BE2C (cell line): ENCODE measurements at regions not wholly inside any gene's neighbourhood (a gene's known extent, or its start where the extent isn't known, plus 50 kb on each side); places are given as distances from the start of the nearest gene placed in this dataset.

Experiments used
- DNase-seq: peaks from one replicate; pipeline ENCODE4 v3.0.0-alpha.2; 2020
- H3K27me3 ChIP-seq: fragments of 250-450 bp; sonication (Bioruptor Pico); 2 replicates; pipeline ENCODE4 v1.5.1; 2020; ENCODE audit warnings: mild to moderate bottlenecking
- H3K36me3 ChIP-seq: fragments of 250-450 bp; sonication (Bioruptor Pico); 2 replicates; pipeline ENCODE4 v1.5.1; 2020; ENCODE audit warnings: mild to moderate bottlenecking
- H3K4me1 ChIP-seq: fragments of 250-450 bp; sonication (Bioruptor Pico); 2 replicates; pipeline ENCODE4 v1.5.1; 2020
- H3K4me3 ChIP-seq: 2 replicates; pipeline ENCODE4 v1.5.1; 2011; ENCODE audit warnings: low read depth, low read length
- H3K9me3 ChIP-seq: fragments of 250-450 bp; sonication (Bioruptor Pico); 2 replicates; pipeline ENCODE4 v1.5.1; 2020
- TF ChIP-seq, protein P1 (sequence below): IDR thresholded peaks from 2 replicates; pipeline ENCODE4 v1.5.1; 2012; ENCODE audit warnings: mild to moderate bottlenecking, low read depth, low read length

DNA sequence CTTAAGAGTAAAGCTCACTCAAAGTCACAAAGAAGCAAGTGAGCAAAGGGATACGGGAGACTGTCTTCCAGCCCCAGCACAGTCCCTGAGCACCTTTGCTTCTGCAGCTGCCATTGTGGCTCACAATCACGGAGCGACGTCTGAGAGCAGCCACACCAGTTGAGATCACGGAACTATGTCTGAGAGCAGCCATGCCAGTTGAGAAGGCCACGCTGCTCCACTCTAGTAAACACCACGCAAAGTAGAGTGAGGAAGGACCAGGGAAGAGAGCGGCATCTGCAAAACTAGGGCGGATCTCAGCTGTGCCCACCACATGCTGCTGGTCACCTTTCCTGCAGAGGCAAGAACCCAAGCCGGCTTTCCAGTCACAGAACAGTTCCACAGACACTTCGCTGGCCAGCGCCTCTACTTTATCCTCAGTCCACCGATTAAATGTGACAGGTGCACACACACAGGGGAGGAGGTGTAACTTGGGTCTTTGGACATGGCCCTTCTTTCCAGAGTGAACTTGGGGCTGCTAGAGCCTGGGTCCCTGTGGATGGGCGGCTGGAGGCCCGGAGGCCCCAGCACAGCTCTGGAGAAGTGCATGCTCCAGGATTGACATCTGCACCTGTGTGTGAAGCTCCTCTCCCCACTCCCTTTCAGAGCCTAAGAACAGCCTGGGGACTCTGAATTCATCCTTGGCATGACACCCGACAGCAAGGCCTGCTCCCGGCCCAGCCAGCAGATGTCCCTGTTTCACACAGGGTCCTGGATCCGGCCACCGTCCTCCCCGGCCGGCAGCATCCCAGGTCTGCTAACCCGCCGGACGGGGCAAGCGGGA lies 324.9 kb upstream of the IRX4 start:
- H3K4me1 ChIP-seq: no peaks in the 10 kb centered on the region
- H3K36me3 ChIP-seq: no peaks in the 10 kb centered on the region
- H3K9me3 ChIP-seq: peaks cover 2% of the 10 kb centered on the region; the same call in 1 of the 2 replicates
- H3K4me3 ChIP-seq: no peak overlapping the region
- no peaks in the 10 kb centered on the region for H3K27me3 ChIP-seq
- TF ChIP-seq, protein P1, sequence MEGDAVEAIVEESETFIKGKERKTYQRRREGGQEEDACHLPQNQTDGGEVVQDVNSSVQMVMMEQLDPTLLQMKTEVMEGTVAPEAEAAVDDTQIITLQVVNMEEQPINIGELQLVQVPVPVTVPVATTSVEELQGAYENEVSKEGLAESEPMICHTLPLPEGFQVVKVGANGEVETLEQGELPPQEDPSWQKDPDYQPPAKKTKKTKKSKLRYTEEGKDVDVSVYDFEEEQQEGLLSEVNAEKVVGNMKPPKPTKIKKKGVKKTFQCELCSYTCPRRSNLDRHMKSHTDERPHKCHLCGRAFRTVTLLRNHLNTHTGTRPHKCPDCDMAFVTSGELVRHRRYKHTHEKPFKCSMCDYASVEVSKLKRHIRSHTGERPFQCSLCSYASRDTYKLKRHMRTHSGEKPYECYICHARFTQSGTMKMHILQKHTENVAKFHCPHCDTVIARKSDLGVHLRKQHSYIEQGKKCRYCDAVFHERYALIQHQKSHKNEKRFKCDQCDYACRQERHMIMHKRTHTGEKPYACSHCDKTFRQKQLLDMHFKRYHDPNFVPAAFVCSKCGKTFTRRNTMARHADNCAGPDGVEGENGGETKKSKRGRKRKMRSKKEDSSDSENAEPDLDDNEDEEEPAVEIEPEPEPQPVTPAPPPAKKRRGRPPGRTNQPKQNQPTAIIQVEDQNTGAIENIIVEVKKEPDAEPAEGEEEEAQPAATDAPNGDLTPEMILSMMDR: no peak
- no peak for DNase-seq

DNA sequence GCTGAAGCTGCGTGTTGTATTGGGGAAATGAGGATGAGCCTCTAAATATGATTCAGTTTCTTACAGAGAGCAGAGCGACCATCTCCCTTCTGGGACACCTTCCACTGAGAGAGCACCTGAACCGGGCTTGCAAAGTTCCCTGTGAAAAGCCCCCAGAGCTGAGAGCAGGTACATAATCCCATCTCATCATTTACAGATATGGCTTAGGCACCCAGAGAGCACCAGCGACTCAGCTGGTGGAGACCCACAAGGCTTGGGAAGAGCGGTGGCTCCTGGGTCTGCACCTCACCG lies 324.3 kb upstream of the IRX4 start:
- H3K4me3 ChIP-seq: no peak overlapping the region
- TF ChIP-seq, protein P1: no peak
- H3K4me1 ChIP-seq: no peaks in the 10 kb centered on the region
- no peaks in the 10 kb centered on the region for H3K27me3 ChIP-seq
- no peak for DNase-seq
- H3K36me3 ChIP-seq: no peaks in the 10 kb centered on the region
- H3K9me3 ChIP-seq: peaks cover 2% of the 10 kb centered on the region; the same call in 1 of the 2 replicates

DNA sequence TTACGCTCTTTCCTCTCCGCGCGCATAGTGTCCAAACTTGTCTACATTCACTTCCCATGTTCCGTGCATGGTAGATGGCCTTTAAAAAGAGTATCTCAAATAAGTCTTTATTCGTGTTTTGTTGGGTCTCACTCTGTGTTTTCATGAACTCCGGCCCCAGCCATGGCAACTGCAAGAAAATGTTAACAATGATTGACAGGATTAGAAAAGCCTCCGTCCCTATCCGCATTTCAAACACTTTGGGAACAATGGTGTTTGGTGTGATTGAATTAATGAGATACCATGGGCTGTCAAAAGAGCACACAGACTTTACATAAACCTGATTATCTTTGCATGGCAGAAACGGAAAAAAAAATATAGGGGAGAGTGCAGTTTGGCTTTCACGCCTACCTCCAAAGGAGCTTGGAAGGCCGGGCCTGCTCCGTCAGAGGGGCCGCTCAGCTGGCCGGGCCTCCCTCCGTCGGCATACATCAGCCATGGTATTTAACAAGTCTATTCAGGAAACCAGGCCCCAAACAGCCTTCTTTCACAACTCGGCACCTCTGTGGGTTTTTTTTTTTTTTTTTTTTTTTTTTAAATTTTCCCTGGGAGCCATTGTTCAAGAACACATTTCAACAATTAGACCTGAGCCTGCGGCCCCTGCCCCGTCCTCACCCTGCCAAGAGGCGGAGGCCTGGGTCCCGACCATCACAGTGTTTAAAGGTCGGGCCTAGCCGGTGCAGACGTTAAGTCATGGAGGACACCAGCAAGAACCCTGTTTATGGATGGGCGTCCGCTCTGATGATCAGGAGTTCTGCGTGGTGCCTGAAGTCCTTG lies 323.8 kb upstream of the IRX4 start:
- Histone ChIP-seq H3K9me3 (peaks cover 2% of the 10 kb centered on the region; the same call in 1 of the 2 replicates), H3K4me3 (no peak overlapping the region), H3K27me3 (no peaks in the 10 kb centered on the region), H3K4me1 (no peaks in the 10 kb centered on the region), H3K36me3 (no peaks in the 10 kb centered on the region)
- DNase-seq: no peak
- TF ChIP-seq, protein P1: no peak

DNA sequence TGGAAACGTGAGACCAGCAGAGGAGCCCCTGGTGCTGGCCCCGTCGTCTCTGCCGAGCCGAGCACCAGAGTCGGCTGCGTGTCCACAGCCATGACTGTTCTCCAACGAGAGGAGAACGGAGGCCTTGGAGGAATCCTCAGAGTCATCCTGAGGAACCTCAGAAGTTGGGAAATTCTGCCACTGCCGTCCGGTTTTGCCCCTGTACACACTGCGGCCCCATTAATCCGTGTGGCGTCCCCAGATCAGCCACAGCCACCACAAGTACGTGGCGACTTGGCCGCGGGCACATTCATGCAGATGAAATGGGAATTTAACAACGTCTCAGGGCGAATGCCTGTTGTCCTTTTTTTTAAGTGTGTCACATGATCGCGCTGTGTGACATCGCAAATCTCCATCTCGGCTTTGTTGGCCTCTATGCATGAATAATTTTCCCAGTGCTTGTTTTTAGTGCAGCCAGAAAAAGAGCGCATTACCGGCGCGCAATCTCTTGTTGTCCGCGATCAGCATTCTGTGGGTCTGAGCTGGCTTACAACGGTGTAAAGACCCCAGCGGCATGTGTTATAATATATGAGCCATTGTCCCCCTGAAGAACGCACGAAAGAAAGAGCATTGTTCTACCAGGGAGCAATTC lies 323.0 kb upstream of the IRX4 start:
- H3K36me3 ChIP-seq: no peaks in the 10 kb centered on the region
- DNase-seq: no peak
- no peaks in the 10 kb centered on the region for H3K27me3 ChIP-seq
- TF ChIP-seq, protein P1: no peak
- no peaks in the 10 kb centered on the region for H3K4me1 ChIP-seq
- peaks cover 2% of the 10 kb centered on the region; the same call in 1 of the 2 replicates for H3K9me3 ChIP-seq
- no peak overlapping the region for H3K4me3 ChIP-seq

DNA sequence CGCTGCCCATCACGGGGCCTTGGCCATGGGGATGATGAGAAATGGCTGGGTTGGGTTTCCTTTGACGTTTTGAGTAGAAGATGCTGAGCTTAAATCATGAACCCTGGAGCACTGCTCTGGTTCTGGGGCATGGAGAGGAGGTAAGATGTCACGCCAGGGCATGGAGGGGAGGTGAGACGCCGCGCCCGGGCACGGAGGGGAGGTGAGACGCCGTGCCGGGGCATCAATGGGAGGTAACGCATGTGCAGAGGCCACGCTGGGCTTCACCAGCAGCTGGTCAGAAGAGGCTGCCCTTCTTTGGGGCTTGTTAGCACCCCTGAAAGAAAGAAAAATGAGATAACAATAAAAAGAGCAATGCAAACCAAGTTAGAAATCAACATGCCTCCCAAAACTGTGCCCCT lies 322.5 kb upstream of the IRX4 start:
- Histone ChIP-seq H3K4me3 (no peak overlapping the region), H3K27me3 (no peaks in the 10 kb centered on the region), H3K4me1 (no peaks in the 10 kb centered on the region), H3K9me3 (peaks cover 2% of the 10 kb centered on the region; the same call in 1 of the 2 replicates), H3K36me3 (no peaks in the 10 kb centered on the region)
- TF ChIP-seq, protein P1: no peak
- no peak for DNase-seq
